ENCODE measurements at regions not wholly inside any gene's neighbourhood (a gene's known extent, or its start where the extent isn't known, plus 50 kb on each side); places are given as distances from the start of the nearest gene placed in this dataset.

DNA sequence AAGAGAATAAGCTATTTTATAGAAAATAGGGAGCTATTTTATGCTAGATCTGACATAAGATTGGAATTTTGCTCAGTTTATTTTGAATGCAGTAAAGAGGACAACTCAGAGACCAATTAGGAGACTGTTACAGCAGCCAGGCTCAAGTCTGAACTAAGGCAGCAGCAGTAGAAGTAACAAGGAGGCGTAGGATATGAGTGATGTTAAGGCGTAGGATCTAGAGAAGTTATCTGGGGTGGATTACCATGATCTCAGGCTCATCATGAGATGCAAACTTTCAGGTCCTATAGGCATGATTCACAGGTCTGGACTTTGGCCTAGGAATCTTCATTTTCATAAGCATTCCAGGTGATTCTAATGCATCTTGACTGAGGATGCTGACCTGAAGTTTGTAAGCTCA lies 108.9 kb upstream of the BLID start:
- no peak for DNase-seq
- H3K27ac ChIP-seq, result no peak overlapping the region
- peaks cover 4% of the 10 kb centered on the region for H3K4me1 ChIP-seq
- no peaks in the 10 kb centered on the region for H3K27me3 ChIP-seq
- intact Hi-C loops (cut with DNase I; ENCODE audit: low total_unique reads), result no loop called here
- H3K9me3 ChIP-seq, result no peaks in the 10 kb centered on the region
- H3K36me3 ChIP-seq (ENCODE audit: low read depth, missing control alignments), result no peaks in the 10 kb centered on the region
- TF ChIP-seq CTCF (IDR thresholded peaks at IDR 0.05) (no peak), POLR2A (IDR thresholded peaks at IDR 0.05) (no peak)
- no peak overlapping the region for H3K4me3 ChIP-seq
- WGBS, 2 donors, result 94 to 96% methylated on average over 2 of the region's 2 CpGs

GRCh38 chr11:122220321-122220720 lies 104.3 kb upstream of the BLID start:
- Histone ChIP-seq H3K36me3 (ENCODE audit: low read depth, missing control alignments) (no peaks in the 10 kb centered on the region), H3K27ac (no peak overlapping the region), H3K27me3 (no peaks in the 10 kb centered on the region), H3K9me3 (no peaks in the 10 kb centered on the region), H3K4me3 (no peak overlapping the region), H3K4me1 (no peaks in the 10 kb centered on the region)
- intact Hi-C loops (cut with DNase I; ENCODE audit: low total_unique reads), result no loop called here
- 78 to 84% methylated on average over 2 of the region's 2 CpGs for WGBS, 2 donors
- DNase-seq, result no peak
- TF ChIP-seq CTCF (IDR thresholded peaks at IDR 0.05) (no peak), POLR2A (IDR thresholded peaks at IDR 0.05) (no peak)

GRCh38 chr11:122219791-122220190 lies 103.8 kb upstream of the BLID start:
- H3K27me3 ChIP-seq, result no peaks in the 10 kb centered on the region
- intact Hi-C loops (cut with DNase I; ENCODE audit: low total_unique reads), result loop anchor here (10.0 kb wide), 1 partner anchor 285 kb away; no protein-coding TSS in a partner anchor
- no peak for TF ChIP-seq CTCF (IDR thresholded peaks at IDR 0.05)
- no peak for TF ChIP-seq POLR2A (IDR thresholded peaks at IDR 0.05)
- no peaks in the 10 kb centered on the region for H3K9me3 ChIP-seq
- 92 to 97% methylated on average over 3 of the region's 3 CpGs for WGBS, 2 donors
- DNase-seq, result no peak
- no peaks in the 10 kb centered on the region for H3K36me3 ChIP-seq (ENCODE audit: low read depth, missing control alignments)
- H3K4me3 ChIP-seq, result no peak overlapping the region
- H3K27ac ChIP-seq, result no peak overlapping the region
- no peaks in the 10 kb centered on the region for H3K4me1 ChIP-seq

DNA sequence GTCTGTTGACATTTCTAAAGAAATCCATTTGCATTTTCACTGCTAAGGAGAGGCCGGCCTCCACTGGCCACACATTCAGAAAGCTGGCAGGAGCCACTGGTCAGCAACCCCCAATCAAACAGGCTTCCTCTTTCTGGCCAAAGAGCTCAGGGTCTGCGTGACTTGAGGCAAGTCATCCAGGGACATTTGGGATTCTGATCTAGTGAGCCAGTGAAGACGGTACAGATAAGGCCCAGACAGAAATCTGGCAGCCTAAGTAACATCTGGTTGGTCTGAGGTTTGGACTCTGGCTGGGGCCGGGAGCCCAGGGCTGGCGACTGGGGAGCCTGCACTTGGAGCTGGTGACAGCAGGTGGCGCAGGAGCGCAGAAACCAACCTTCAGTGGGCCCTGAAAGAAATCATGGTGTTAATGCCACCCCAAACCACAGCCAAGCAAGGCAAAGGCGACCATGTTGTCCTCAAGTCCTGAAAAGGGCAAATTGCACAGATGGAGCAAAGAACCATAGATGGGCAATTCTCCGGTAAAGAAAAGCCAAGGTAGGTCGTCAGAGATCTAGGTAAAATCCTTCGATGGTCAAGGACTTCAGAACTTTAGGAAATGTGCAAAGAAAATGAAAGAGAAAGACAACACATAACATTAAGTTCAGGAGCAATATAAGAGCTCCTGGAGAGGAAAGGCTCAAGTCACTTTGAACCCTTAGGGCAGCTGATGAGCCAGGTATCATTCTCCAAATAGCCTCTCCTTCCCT lies 99.4 kb upstream of the BLID start:
- intact Hi-C loops (cut with DNase I; ENCODE audit: low total_unique reads), result loop anchor here (10.0 kb wide), 1 partner anchor 289 kb away; no protein-coding TSS in a partner anchor
- Histone ChIP-seq H3K27me3 (no peaks in the 10 kb centered on the region), H3K9me3 (no peaks in the 10 kb centered on the region), H3K27ac (peak overlapping the region in 1 of 2 donors; percentile 22), H3K4me3 (no peak overlapping the region), H3K36me3 (ENCODE audit: low read depth, missing control alignments) (no peaks in the 10 kb centered on the region), H3K4me1 (peaks cover under 1% of the 10 kb centered on the region)
- WGBS, 2 donors, result 46 to 48% methylated on average over 11 of the region's 11 CpGs
- TF ChIP-seq CTCF (IDR thresholded peaks at IDR 0.05) (peak; percentile 73 to 84 (median 74)), POLR2A (IDR thresholded peaks at IDR 0.05) (no peak)
- peak; percentile 73 for DNase-seq

- Histone ChIP-seq H3K4me3 (no peak overlapping the region), H3K9me3 (no peaks in the 10 kb centered on the region), H3K27ac (peak overlapping the region in 1 of 2 donors; percentile 22), H3K36me3 (ENCODE audit: low read depth, missing control alignments) (no peaks in the 10 kb centered on the region), H3K27me3 (no peaks in the 10 kb centered on the region), H3K4me1 (peaks cover 9% of the 10 kb centered on the region)
- intact Hi-C loops (cut with DNase I; ENCODE audit: low total_unique reads), result loop anchor here (10.0 kb wide), 1 partner anchor 290 kb away; no protein-coding TSS in a partner anchor
- DNase-seq, result no peak
- no peak for TF ChIP-seq POLR2A (IDR thresholded peaks at IDR 0.05)
- TF ChIP-seq CTCF (IDR thresholded peaks at IDR 0.05), result no peak
- WGBS, 2 donors, result 49 to 58% methylated on average over 2 of the region's 2 CpGs
Observed at GRCh38 chr11:122214567-122214966, 98.6 kb upstream of the BLID start.

All from testis (tissue), 2 donors.